NCI-H2107 treated with DMSO at 0.1 percent for 48 hours (cell line): ENCODE measurements at regions not wholly inside any gene's neighbourhood (a gene's known extent, or its start where the extent isn't known, plus 50 kb on each side); places are given as distances from the start of the nearest gene placed in this dataset.
"Not testable (repeated sequence)": the region's sequence is repeated elsewhere in the genome, so short reads cannot be mapped to it uniquely, and the experiment has no call there.

Experiments used
- DNase-seq: peaks from one replicate; lab custom pipeline; 2025; ENCODE audit not compliant: unreplicated experiment; lab: John Stamatoyannopoulos, UW

GRCh38 chr9:81037889-81038288, 651.5 kb downstream of the TLE1 start:
- no peak for DNase-seq

GRCh38 chr9:81035601-81036000, 653.7 kb downstream of the TLE1 start:
- DNase-seq = no peak

- no peak for DNase-seq
These were observed 654.2 kb downstream of the TLE1 start for GRCh38 chr9:81035171-81035570.

GRCh38 chr9:81032831-81033230, 656.5 kb downstream of the TLE1 start:
- no peak for DNase-seq

- DNase-seq = no peak
These were observed 657.2 kb downstream of the TLE1 start for GRCh38 chr9:81032030-81032572.

GRCh38 chr9:81031422-81032029, 657.8 kb downstream of the TLE1 start:
- DNase-seq = no peak

- no peak for DNase-seq
These were observed 659.3 kb downstream of the TLE1 start for GRCh38 chr9:81030027-81030426.

GRCh38 chr9:81028504-81028903, 660.8 kb downstream of the TLE1 start:
- no peak for DNase-seq

GRCh38 chr9:81022177-81022576, 667.2 kb downstream of the TLE1 start:
- DNase-seq = no peak

GRCh38 chr9:81014945-81015344, 674.4 kb downstream of the TLE1 start:
- DNase-seq = not testable (repeated sequence)

GRCh38 chr9:81013191-81013590, 676.2 kb downstream of the TLE1 start:
- DNase-seq = not testable (repeated sequence)

GRCh38 chr9:81002906-81003305, 686.4 kb downstream of the TLE1 start:
- no peak for DNase-seq

- DNase-seq = no peak
These were observed 687.1 kb downstream of the TLE1 start for GRCh38 chr9:81002242-81002641.

GRCh38 chr9:80995759-80996158, 693.6 kb downstream of the TLE1 start:
- no peak for DNase-seq

- no peak for DNase-seq
These were observed 694.5 kb downstream of the TLE1 start for GRCh38 chr9:80994892-80995291.

- DNase-seq = not testable (repeated sequence)
These were observed 703.8 kb downstream of the TLE1 start for GRCh38 chr9:80985595-80985994.

GRCh38 chr9:80976403-80976802, 712.9 kb downstream of the TLE1 start:
- DNase-seq = no peak

- DNase-seq = not testable (repeated sequence)
These were observed 719.0 kb downstream of the TLE1 start for GRCh38 chr9:80970377-80970776.

- DNase-seq = no peak
These were observed 720.7 kb downstream of the TLE1 start for GRCh38 chr9:80968611-80969010.

- no peak for DNase-seq
These were observed 724.4 kb downstream of the TLE1 start for GRCh38 chr9:80964914-80965313.

- no peak for DNase-seq
These were observed 725.0 kb downstream of the TLE1 start for GRCh38 chr9:80964374-80964773.

- no peak for DNase-seq
These were observed 731.5 kb downstream of the TLE1 start for GRCh38 chr9:80957801-80958200.

- no peak for DNase-seq
These were observed 734.8 kb downstream of the TLE1 start for GRCh38 chr9:80954521-80954920.
